Suprapubic skin (tissue), 4 donors: ENCODE measurements at regions not wholly inside any gene's neighbourhood (a gene's known extent, or its start where the extent isn't known, plus 50 kb on each side); places are given as distances from the start of the nearest gene placed in this dataset.
A peak's percentile ranks its signal among the peaks of the same experiment; 100 is the strongest.

Experiments used
- DNase-seq, 2 donors: peaks; one replicate each; pipeline ENCODE4 v3.0.0-alpha.2; 2019; ENCODE audit warnings: low spot score in 2 of 2
- H3K27ac ChIP-seq: fragments of 200-600 bp; sonication (generic); one replicate; pipeline ENCODE4 v1.5.1; 2019
- H3K27me3 ChIP-seq: fragments of 200-600 bp; sonication (generic); one replicate; pipeline ENCODE4 v1.5.1; 2019
- H3K36me3 ChIP-seq: fragments of 200-600 bp; sonication (generic); one replicate; pipeline ENCODE4 v1.5.1; 2019
- H3K4me1 ChIP-seq: fragments of 200-600 bp; sonication (generic); one replicate; pipeline ENCODE4 v1.5.1; 2019
- H3K4me3 ChIP-seq: fragments of 200-600 bp; sonication (generic); one replicate; pipeline ENCODE4 v1.5.1; 2019; ENCODE audit warnings: mild to moderate bottlenecking
- H3K9me3 ChIP-seq: fragments of 200-600 bp; sonication (generic); one replicate; pipeline ENCODE4 v1.5.1; 2019
- CTCF ChIP-seq, 2 donors: fragments of 200-600 bp in 1 of 2; fragments of 450-650 bp in 1 of 2; sonication (generic) in 1 of 2; IDR thresholded peaks; one replicate each; pipeline ENCODE4 v1.5.1; 2016 to 2019; ENCODE audit warnings: antibody characterized with exemption in 2 of 2, mild to moderate bottlenecking in 1 of 2, moderate library complexity in 1 of 2
- EP300 ChIP-seq: sonication (generic); formaldehyde crosslinking; IDR thresholded peaks from one replicate; pipeline ENCODE4 v1.6.1; 2017; ENCODE audit warnings: antibody characterized with exemption
- POLR2A ChIP-seq, 2 donors: fragments of 450-650 bp; IDR thresholded peaks; one replicate each; pipeline ENCODE4 v1.6.1; 2017; ENCODE audit warnings: antibody characterized with exemption in 2 of 2, mild to moderate bottlenecking in 2 of 2, moderate library complexity in 2 of 2
- POLR2AphosphoS5 ChIP-seq, 3 donors: sonication (generic); formaldehyde crosslinking; IDR thresholded peaks; one replicate each; pipeline ENCODE4 v1.6.1; 2017; ENCODE audit warnings: antibody characterized with exemption in 3 of 3
- WGBS: methylation state at CpG from one replicate; pipeline ENCODE4 v1.1.5; 2018; 5-methylcytosine and 5-hydroxymethylcytosine counted together

- 84% methylated on average over 11 of the region's 27 CpGs for WGBS
- H3K36me3 ChIP-seq: no peaks in the 10 kb centered on the region
- peaks cover 26% of the 10 kb centered on the region for H3K27me3 ChIP-seq
- no peak overlapping the region for H3K27ac ChIP-seq
- no peaks in the 10 kb centered on the region for H3K4me1 ChIP-seq
- TF ChIP-seq POLR2A (IDR thresholded peaks at IDR 0.05) (no peak), POLR2AphosphoS5 (IDR thresholded peaks at IDR 0.05) (no peak), CTCF (IDR thresholded peaks at IDR 0.05) (no peak), EP300 (no peak)
- H3K4me3 ChIP-seq: no peak overlapping the region
- H3K9me3 ChIP-seq: no peaks in the 10 kb centered on the region
- peak; percentile 20 to 67 for DNase-seq
These were observed 530.3 kb downstream of the BRD1 start for GRCh38 chr22:49297286-49297870.

- no peak overlapping the region for H3K27ac ChIP-seq
- no peaks in the 10 kb centered on the region for H3K9me3 ChIP-seq
- H3K36me3 ChIP-seq: no peaks in the 10 kb centered on the region
- H3K27me3 ChIP-seq: peaks cover 29% of the 10 kb centered on the region
- TF ChIP-seq CTCF (IDR thresholded peaks at IDR 0.05) (no peak), EP300 (no peak), POLR2A (IDR thresholded peaks at IDR 0.05) (no peak), POLR2AphosphoS5 (IDR thresholded peaks at IDR 0.05) (no peak)
- WGBS: 76% methylated on average over 7 of the region's 11 CpGs
- DNase-seq: peak in 1 of 2 donors; percentile 70
- H3K4me3 ChIP-seq: no peak overlapping the region
- no peaks in the 10 kb centered on the region for H3K4me1 ChIP-seq
These were observed 531.1 kb downstream of the BRD1 start for GRCh38 chr22:49296561-49296960.

- TF ChIP-seq CTCF (IDR thresholded peaks at IDR 0.05): no peak
- no peak for TF ChIP-seq EP300
- TF ChIP-seq POLR2AphosphoS5 (IDR thresholded peaks at IDR 0.05): no peak
- no peak for TF ChIP-seq POLR2A (IDR thresholded peaks at IDR 0.05)
- no peak overlapping the region for H3K27ac ChIP-seq
- WGBS: 87% methylated on average over 11 of the region's 18 CpGs
- H3K36me3 ChIP-seq: no peaks in the 10 kb centered on the region
- no peak for DNase-seq
- H3K4me3 ChIP-seq: no peak overlapping the region
- peaks cover 28% of the 10 kb centered on the region for H3K27me3 ChIP-seq
- no peaks in the 10 kb centered on the region for H3K9me3 ChIP-seq
- H3K4me1 ChIP-seq: no peaks in the 10 kb centered on the region
These were observed 531.7 kb downstream of the BRD1 start for GRCh38 chr22:49295851-49296560.

GRCh38 chr22:49295465-49295743 lies 532.3 kb downstream of the BRD1 start:
- 79% methylated on average over 5 of the region's 5 CpGs for WGBS
- DNase-seq: no peak
- H3K36me3 ChIP-seq: no peaks in the 10 kb centered on the region
- no peak for TF ChIP-seq CTCF (IDR thresholded peaks at IDR 0.05)
- TF ChIP-seq EP300: no peak
- no peak for TF ChIP-seq POLR2AphosphoS5 (IDR thresholded peaks at IDR 0.05)
- no peak for TF ChIP-seq POLR2A (IDR thresholded peaks at IDR 0.05)
- no peak overlapping the region for H3K27ac ChIP-seq
- H3K4me3 ChIP-seq: no peak overlapping the region
- H3K4me1 ChIP-seq: no peaks in the 10 kb centered on the region
- no peaks in the 10 kb centered on the region for H3K9me3 ChIP-seq
- H3K27me3 ChIP-seq: peaks cover 30% of the 10 kb centered on the region

- H3K27ac ChIP-seq: no peak overlapping the region
- no peak overlapping the region for H3K4me3 ChIP-seq
- WGBS: 89% methylated on average over 14 of the region's 14 CpGs
- TF ChIP-seq POLR2AphosphoS5 (IDR thresholded peaks at IDR 0.05) (no peak), POLR2A (IDR thresholded peaks at IDR 0.05) (no peak), CTCF (IDR thresholded peaks at IDR 0.05) (no peak), EP300 (no peak)
- peaks cover 32% of the 10 kb centered on the region for H3K27me3 ChIP-seq
- no peak for DNase-seq
- no peaks in the 10 kb centered on the region for H3K9me3 ChIP-seq
- no peaks in the 10 kb centered on the region for H3K36me3 ChIP-seq
- no peaks in the 10 kb centered on the region for H3K4me1 ChIP-seq
These were observed 532.8 kb downstream of the BRD1 start for GRCh38 chr22:49294656-49295464.
